ENCODE measurements at regions not wholly inside any gene's neighbourhood (a gene's known extent, or its start where the extent isn't known, plus 50 kb on each side); places are given as distances from the start of the nearest gene placed in this dataset.

DNA sequence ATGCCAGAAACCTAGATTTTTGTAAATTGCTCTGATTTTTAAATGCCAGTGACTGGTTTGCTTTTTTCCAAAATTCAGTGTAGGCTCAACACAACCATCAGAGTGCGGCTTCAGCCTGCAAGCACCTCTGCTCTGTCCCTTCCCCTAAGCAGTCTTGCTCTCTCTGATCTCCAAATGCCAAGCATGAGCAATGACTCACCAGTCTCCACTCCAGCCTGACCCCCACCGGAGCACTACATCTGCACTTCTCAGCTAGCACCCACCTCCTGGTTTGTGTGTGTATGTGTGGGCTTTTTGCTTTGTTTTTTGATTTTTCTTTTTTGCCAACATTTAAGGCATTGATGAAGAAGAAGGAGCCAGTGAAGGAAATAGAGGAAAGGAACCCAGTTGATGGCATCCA lies 61.4 kb upstream of the ADRA1B start:
- Histone ChIP-seq H3K4me3 (no peak overlapping the region), H3K36me3 (ENCODE audit: control insufficient read depth, insufficient read depth, low read length) (no peaks in the 10 kb centered on the region), H3K9ac (ENCODE audit: insufficient read depth in 1 of 2, low read depth in 2 of 2, low read length in 2 of 2) (no peak overlapping the region), H3K9me1 (ENCODE audit: control insufficient read depth, insufficient read depth, low read length) (no peaks in the 10 kb centered on the region), H4K20me1 (replicated peaks; ENCODE audit: control insufficient read depth, insufficient read depth, low read length) (no peaks in the 10 kb centered on the region), H3K4me1 (replicated peaks in 1 of 2; ENCODE audit: control insufficient read depth in 2 of 2, insufficient read depth in 2 of 2, low read length in 2 of 2) (no peaks in the 10 kb centered on the region), H3K4me2 (ENCODE audit: insufficient read depth, low read length) (no peak overlapping the region), H2AFZ (ENCODE audit: low read depth, low read length) (no peak overlapping the region), H3K9me3 (replicated peaks; ENCODE audit: control insufficient read depth, insufficient read depth, low read depth, low read length) (no peaks in the 10 kb centered on the region), H3K27me3 (ENCODE audit: control insufficient read depth in 2 of 2, insufficient read depth in 2 of 2, low read length in 2 of 2) (peaks cover 0 to 5% of the 10 kb centered on the region in 2 experiments; a peak in 1 of 5 replicates), H3K79me2 (ENCODE audit: control insufficient read depth, insufficient read depth, low read length) (no peaks in the 10 kb centered on the region), H3K27ac (ENCODE audit: extremely low read depth, low read depth, low read length) (no peak overlapping the region)
- no TSS peak for BruUV-seq (replicated peaks)
- WGBS (ENCODE audit: insufficient coverage, low coverage, missing lambda C conversion rate) = 0% methylated on average over 2 of the region's 2 CpGs
- ChIA-PET CTCF (ENCODE audit: low intra/inter-chr PET ratio) (no interaction called here), POLR2A (interaction anchor here (1.3 kb wide), 1 partner anchor 9 kb away, joined by 4 read pairs; no protein-coding TSS in a partner anchor)
- no peak for FAIRE-seq
- intact Hi-C loops (cut with micrococcal nuclease) (no loop called here), in situ Hi-C loops (cut with MboI) (no loop called here)
- ATAC-seq = no peak
- no peak for DNase-seq (ENCODE audit: extremely low read depth in 1 of 4, low spot score in 3 of 4)
- TF ChIP-seq PML (IDR thresholded peaks at IDR 0.05; ENCODE audit: low read length) = no peak
- TF ChIP-seq JUND (IDR thresholded peaks at IDR 0.05; ENCODE audit: borderline replicate concordance, low read depth, low read length) = no peak
- TF ChIP-seq JUND (tag; IDR thresholded peaks at IDR 0.05; ENCODE audit: borderline replicate concordance, low read depth, low read length) = no peak
- TF ChIP-seq DNMT1 (IDR thresholded peaks at IDR 0.05) = no peak
- no peak for TF ChIP-seq SRSF3 (IDR thresholded peaks at IDR 0.05; ENCODE audit: insufficient read depth, low read length)
- TF ChIP-seq, protein P1, sequence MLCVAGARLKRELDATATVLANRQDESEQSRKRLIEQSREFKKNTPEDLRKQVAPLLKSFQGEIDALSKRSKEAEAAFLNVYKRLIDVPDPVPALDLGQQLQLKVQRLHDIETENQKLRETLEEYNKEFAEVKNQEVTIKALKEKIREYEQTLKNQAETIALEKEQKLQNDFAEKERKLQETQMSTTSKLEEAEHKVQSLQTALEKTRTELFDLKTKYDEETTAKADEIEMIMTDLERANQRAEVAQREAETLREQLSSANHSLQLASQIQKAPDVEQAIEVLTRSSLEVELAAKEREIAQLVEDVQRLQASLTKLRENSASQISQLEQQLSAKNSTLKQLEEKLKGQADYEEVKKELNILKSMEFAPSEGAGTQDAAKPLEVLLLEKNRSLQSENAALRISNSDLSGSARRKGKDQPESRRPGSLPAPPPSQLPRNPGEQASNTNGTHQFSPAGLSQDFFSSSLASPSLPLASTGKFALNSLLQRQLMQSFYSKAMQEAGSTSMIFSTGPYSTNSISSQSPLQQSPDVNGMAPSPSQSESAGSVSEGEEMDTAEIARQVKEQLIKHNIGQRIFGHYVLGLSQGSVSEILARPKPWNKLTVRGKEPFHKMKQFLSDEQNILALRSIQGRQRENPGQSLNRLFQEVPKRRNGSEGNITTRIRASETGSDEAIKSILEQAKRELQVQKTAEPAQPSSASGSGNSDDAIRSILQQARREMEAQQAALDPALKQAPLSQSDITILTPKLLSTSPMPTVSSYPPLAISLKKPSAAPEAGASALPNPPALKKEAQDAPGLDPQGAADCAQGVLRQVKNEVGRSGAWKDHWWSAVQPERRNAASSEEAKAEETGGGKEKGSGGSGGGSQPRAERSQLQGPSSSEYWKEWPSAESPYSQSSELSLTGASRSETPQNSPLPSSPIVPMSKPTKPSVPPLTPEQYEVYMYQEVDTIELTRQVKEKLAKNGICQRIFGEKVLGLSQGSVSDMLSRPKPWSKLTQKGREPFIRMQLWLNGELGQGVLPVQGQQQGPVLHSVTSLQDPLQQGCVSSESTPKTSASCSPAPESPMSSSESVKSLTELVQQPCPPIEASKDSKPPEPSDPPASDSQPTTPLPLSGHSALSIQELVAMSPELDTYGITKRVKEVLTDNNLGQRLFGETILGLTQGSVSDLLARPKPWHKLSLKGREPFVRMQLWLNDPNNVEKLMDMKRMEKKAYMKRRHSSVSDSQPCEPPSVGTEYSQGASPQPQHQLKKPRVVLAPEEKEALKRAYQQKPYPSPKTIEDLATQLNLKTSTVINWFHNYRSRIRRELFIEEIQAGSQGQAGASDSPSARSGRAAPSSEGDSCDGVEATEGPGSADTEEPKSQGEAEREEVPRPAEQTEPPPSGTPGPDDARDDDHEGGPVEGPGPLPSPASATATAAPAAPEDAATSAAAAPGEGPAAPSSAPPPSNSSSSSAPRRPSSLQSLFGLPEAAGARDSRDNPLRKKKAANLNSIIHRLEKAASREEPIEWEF (CRISPR knock-in tag; IDR thresholded peaks at IDR 0.05) = no peak
- TF ChIP-seq HDAC1 (IDR thresholded peaks at IDR 0.05) = no peak
- TF ChIP-seq, protein P2, sequence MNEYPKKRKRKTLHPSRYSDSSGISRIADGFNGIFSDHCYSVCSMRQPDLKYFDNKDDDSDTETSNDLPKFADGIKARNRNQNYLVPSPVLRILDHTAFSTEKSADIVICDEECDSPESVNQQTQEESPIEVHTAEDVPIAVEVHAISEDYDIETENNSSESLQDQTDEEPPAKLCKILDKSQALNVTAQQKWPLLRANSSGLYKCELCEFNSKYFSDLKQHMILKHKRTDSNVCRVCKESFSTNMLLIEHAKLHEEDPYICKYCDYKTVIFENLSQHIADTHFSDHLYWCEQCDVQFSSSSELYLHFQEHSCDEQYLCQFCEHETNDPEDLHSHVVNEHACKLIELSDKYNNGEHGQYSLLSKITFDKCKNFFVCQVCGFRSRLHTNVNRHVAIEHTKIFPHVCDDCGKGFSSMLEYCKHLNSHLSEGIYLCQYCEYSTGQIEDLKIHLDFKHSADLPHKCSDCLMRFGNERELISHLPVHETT (CRISPR knock-in tag; conservative IDR thresholded peaks at IDR 0.05 in 1 of 2, IDR thresholded peaks at IDR 0.05 in 1 of 2) = no peak
- TF ChIP-seq FUS (optimal IDR thresholded peaks at IDR 0.05; ENCODE audit: low read depth, low read length) = no peak
- TF ChIP-seq TAF15 (IDR thresholded peaks at IDR 0.05; ENCODE audit: low read depth, low read length) = no peak
